Osteocyte (in vitro differentiated cells): ENCODE measurements at regions not wholly inside any gene's neighbourhood (a gene's known extent, or its start where the extent isn't known, plus 50 kb on each side); places are given as distances from the start of the nearest gene placed in this dataset.

Source experiments
- DNase-seq: peaks from one replicate; pipeline ENCODE4 v3.0.0; 2021; ENCODE audit warnings: mixed read lengths; ENCODE audit not compliant: unreplicated experiment; ENCODE audit errors: extremely low spot score
- H3K27ac Mint-ChIP-seq: one replicate; pipeline ENCODE4 v1.8.0; 2021; ENCODE audit warnings: mild to moderate bottlenecking, mixed read lengths; ENCODE audit not compliant: unreplicated experiment
- H3K27me3 Mint-ChIP-seq: one replicate; pipeline ENCODE4 v1.8.0; 2021; ENCODE audit warnings: mixed read lengths; ENCODE audit not compliant: unreplicated experiment
- H3K36me3 Mint-ChIP-seq: one replicate; pipeline ENCODE4 v1.8.0; 2021; ENCODE audit warnings: mixed read lengths; ENCODE audit not compliant: unreplicated experiment
- H3K4me1 Mint-ChIP-seq: one replicate; pipeline ENCODE4 v1.8.0; 2021; ENCODE audit warnings: mixed read lengths; ENCODE audit not compliant: unreplicated experiment
- H3K4me3 Mint-ChIP-seq: one replicate; pipeline ENCODE4 v1.8.0; 2021; ENCODE audit warnings: mild to moderate bottlenecking, moderate library complexity, mixed read lengths; ENCODE audit not compliant: unreplicated experiment
- H3K9me3 Mint-ChIP-seq: one replicate; pipeline ENCODE4 v1.8.0; 2021; ENCODE audit warnings: mixed read lengths; ENCODE audit not compliant: unreplicated experiment
- TF ChIP-seq, protein P1 (sequence below): fragments of 200-600 bp; sonication (generic); IDR thresholded peaks from 2 replicates; pipeline ENCODE4 v1.5.0; 2021; ENCODE audit warnings: antibody characterized with exemption, mild to moderate bottlenecking, moderate library complexity

DNA sequence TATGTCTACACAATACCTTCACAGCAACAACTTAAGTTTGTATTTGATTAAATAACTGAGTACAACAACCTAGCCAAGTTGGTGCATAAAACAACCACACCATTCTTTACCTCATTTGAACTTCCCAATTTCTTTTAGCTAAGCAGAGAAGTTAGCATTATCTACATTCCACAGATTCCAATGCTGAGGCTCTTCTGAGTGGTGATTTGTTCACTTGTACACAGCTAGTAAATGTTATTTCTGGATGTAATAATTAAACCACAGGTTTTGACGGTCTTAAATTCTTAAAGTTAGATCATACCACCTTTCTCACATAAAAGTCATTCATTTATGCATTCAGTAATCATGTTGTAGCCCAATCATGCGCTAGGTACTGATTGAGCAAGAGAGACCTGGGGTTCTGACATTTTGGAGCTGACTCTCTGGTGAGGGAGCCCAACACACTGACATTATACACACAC is 102.5 kb downstream of the SST start:
- H3K36me3 Mint-ChIP-seq: no peaks in the 10 kb centered on the region
- no peaks in the 10 kb centered on the region for H3K9me3 Mint-ChIP-seq
- peak overlapping the region; percentile 92 for H3K27ac Mint-ChIP-seq
- H3K27me3 Mint-ChIP-seq: no peaks in the 10 kb centered on the region
- H3K4me3 Mint-ChIP-seq: no peak overlapping the region
- TF ChIP-seq, protein P1, sequence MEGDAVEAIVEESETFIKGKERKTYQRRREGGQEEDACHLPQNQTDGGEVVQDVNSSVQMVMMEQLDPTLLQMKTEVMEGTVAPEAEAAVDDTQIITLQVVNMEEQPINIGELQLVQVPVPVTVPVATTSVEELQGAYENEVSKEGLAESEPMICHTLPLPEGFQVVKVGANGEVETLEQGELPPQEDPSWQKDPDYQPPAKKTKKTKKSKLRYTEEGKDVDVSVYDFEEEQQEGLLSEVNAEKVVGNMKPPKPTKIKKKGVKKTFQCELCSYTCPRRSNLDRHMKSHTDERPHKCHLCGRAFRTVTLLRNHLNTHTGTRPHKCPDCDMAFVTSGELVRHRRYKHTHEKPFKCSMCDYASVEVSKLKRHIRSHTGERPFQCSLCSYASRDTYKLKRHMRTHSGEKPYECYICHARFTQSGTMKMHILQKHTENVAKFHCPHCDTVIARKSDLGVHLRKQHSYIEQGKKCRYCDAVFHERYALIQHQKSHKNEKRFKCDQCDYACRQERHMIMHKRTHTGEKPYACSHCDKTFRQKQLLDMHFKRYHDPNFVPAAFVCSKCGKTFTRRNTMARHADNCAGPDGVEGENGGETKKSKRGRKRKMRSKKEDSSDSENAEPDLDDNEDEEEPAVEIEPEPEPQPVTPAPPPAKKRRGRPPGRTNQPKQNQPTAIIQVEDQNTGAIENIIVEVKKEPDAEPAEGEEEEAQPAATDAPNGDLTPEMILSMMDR: no peak
- DNase-seq: no peak
- H3K4me1 Mint-ChIP-seq: peaks cover 45% of the 10 kb centered on the region

DNA sequence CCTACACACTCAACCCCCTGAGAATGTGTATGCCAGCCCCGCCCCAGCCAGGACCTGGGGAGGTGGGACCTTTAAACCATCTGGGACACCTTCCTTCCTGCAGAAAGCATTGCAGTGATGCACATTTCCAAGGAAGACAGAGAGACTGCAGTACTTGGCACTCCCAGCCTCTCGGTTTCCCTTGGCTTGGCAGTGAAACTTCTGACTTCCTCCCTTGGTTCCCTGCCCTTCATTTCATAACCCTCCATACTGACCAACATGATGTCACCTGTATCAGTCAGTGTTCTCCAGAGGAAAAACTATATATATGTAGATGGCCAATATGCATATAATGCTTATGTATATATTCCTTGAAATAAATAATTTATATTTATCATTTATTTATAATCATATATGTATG is 103.2 kb downstream of the SST start:
- H3K4me1 Mint-ChIP-seq: peaks cover 45% of the 10 kb centered on the region
- H3K9me3 Mint-ChIP-seq: no peaks in the 10 kb centered on the region
- no peak overlapping the region for H3K27ac Mint-ChIP-seq
- H3K4me3 Mint-ChIP-seq: no peak overlapping the region
- no peak for DNase-seq
- H3K36me3 Mint-ChIP-seq: no peaks in the 10 kb centered on the region
- TF ChIP-seq, protein P1: no peak
- no peaks in the 10 kb centered on the region for H3K27me3 Mint-ChIP-seq

DNA sequence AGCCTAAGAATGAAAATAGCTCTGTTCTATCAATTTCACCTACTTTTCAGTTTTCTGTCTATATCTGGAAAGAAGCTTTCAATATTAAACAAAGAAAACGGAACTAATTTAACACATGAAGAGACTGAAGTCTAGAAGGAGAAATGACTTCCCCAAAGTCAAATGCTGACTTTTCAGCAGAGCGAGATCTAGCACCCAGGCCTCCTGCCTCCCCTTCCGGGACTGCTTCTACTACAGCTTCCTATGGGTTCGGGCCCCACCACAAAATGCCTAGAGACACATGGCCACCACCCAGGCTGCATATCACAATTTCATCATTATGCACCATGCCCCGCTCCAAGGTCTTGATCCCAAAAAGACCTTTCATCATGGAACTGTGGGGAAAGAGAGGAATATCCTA is 104.5 kb downstream of the SST start:
- no peaks in the 10 kb centered on the region for H3K36me3 Mint-ChIP-seq
- H3K4me1 Mint-ChIP-seq: peaks cover 45% of the 10 kb centered on the region
- no peak for DNase-seq
- peak overlapping the region; percentile 62 for H3K27ac Mint-ChIP-seq
- no peaks in the 10 kb centered on the region for H3K27me3 Mint-ChIP-seq
- no peaks in the 10 kb centered on the region for H3K9me3 Mint-ChIP-seq
- TF ChIP-seq, protein P1: no peak
- no peak overlapping the region for H3K4me3 Mint-ChIP-seq

DNA sequence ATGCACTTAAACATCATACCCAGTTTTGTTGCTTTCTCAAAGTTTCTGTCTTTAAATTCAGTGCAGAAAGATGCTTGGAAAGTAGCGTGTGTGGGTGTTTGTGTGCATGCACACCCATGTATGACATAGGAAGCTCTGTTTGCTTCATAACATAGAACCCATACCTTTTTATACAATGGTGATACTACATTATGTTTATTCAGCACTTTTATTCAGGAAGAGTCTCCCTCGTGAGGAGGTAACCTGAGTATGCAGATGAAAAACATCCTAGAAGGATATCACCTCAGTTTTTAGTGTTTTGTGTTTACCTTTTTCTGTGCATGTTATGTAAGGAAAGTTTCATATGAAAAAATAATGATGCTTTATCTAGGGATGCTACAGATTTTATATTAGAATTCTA is 111.2 kb downstream of the SST start:
- TF ChIP-seq, protein P1: no peak
- Mint-ChIP-seq H3K36me3 (no peaks in the 10 kb centered on the region), H3K4me3 (no peak overlapping the region), H3K9me3 (peaks cover 3% of the 10 kb centered on the region), H3K4me1 (no peaks in the 10 kb centered on the region), H3K27me3 (peaks cover 2% of the 10 kb centered on the region), H3K27ac (no peak overlapping the region)
- DNase-seq: no peak

DNA sequence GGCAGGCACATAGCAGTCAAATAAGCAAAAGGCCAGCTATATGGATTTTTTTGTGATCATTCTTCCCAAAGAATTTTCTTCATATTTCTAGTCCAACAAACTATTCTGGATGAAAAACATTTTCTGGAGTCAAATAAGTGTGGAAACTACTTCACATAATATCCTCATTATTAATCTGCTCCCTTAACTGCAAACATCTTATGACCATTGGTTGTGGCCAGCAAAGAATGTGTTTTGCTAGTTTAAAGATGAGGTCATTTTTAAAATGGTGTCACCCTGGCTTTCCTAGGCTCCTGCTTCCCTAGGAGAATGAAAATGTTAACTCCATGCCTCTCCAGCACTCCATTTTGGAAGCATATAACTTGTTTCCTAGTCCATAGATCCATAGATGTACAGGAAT is 118.8 kb downstream of the SST start:
- H3K27me3 Mint-ChIP-seq: peaks cover 22% of the 10 kb centered on the region
- H3K4me1 Mint-ChIP-seq: no peaks in the 10 kb centered on the region
- H3K36me3 Mint-ChIP-seq: no peaks in the 10 kb centered on the region
- H3K9me3 Mint-ChIP-seq: no peaks in the 10 kb centered on the region
- no peak overlapping the region for H3K27ac Mint-ChIP-seq
- TF ChIP-seq, protein P1: no peak
- no peak overlapping the region for H3K4me3 Mint-ChIP-seq
- no peak for DNase-seq
